GM21390 (cell line): ENCODE measurements at regions not wholly inside any gene's neighbourhood (a gene's known extent, or its start where the extent isn't known, plus 50 kb on each side); places are given as distances from the start of the nearest gene placed in this dataset.

ENCODE experiments used
- ATAC-seq: cut with Tn5 transposase; IDR thresholded peaks from one replicate; pipeline ENCODE4 v1.9.1; 2021; ENCODE audit not compliant: unreplicated experiment

GRCh38 chr2:81551040-81551634, 1246.6 kb upstream of the LRRTM1 start:
- no peak for ATAC-seq

GRCh38 chr2:81550277-81550676, 1245.7 kb upstream of the LRRTM1 start:
- no peak for ATAC-seq

GRCh38 chr2:81549646-81550045, 1245.1 kb upstream of the LRRTM1 start:
- ATAC-seq = no peak

GRCh38 chr2:81545626-81546025, 1241.1 kb upstream of the LRRTM1 start:
- ATAC-seq = no peak

GRCh38 chr2:81542119-81542518, 1237.6 kb upstream of the LRRTM1 start:
- ATAC-seq = no peak

- ATAC-seq = no peak
These were observed 1225.4 kb upstream of the LRRTM1 start for GRCh38 chr2:81529944-81530343.

GRCh38 chr2:81528852-81529480, 1224.4 kb upstream of the LRRTM1 start:
- ATAC-seq = peak; percentile 66

GRCh38 chr2:81523344-81523743, 1218.8 kb upstream of the LRRTM1 start:
- no peak for ATAC-seq

GRCh38 chr2:81513328-81513727, 1208.8 kb upstream of the LRRTM1 start:
- ATAC-seq = no peak

- no peak for ATAC-seq
These were observed 1201.0 kb upstream of the LRRTM1 start for GRCh38 chr2:81505586-81505985.

- no peak for ATAC-seq
These were observed 1191.0 kb upstream of the LRRTM1 start for GRCh38 chr2:81495556-81495955.

GRCh38 chr2:81483254-81483653, 1178.7 kb upstream of the LRRTM1 start:
- no peak for ATAC-seq

- ATAC-seq = no peak
These were observed 1177.4 kb upstream of the LRRTM1 start for GRCh38 chr2:81481994-81482368.

- no peak for ATAC-seq
These were observed 1176.9 kb upstream of the LRRTM1 start for GRCh38 chr2:81481242-81481993.

GRCh38 chr2:81467096-81467495, 1162.5 kb upstream of the LRRTM1 start:
- ATAC-seq = no peak

GRCh38 chr2:81462420-81462819, 1157.9 kb upstream of the LRRTM1 start:
- ATAC-seq = no peak

- no peak for ATAC-seq
These were observed 1140.6 kb upstream of the LRRTM1 start for GRCh38 chr2:81445176-81445575.

- ATAC-seq = no peak
These were observed 1133.0 kb upstream of the LRRTM1 start for GRCh38 chr2:81437456-81438000.

- no peak for ATAC-seq
These were observed 1131.7 kb upstream of the LRRTM1 start for GRCh38 chr2:81436256-81436655.

GRCh38 chr2:81412681-81413080, 1108.1 kb upstream of the LRRTM1 start:
- no peak for ATAC-seq

- no peak for ATAC-seq
These were observed 1099.0 kb upstream of the LRRTM1 start for GRCh38 chr2:81403508-81403907.

GRCh38 chr2:81396417-81397019, 1092.0 kb upstream of the LRRTM1 start:
- ATAC-seq = no peak
